Stimulated activated CD8-positive, alpha-beta memory T cell treated with anti-CD3 and anti-CD28 coated beads, Interleukin-7, amount 100 ng/mL, for 1 hour (primary cell): ENCODE measurements at regions not wholly inside any gene's neighbourhood (a gene's known extent, or its start where the extent isn't known, plus 50 kb on each side); places are given as distances from the start of the nearest gene placed in this dataset.

ENCODE experiments used
- DNase-seq, 2 donors: peaks; one replicate each; pipeline ENCODE4 v3.0.0-alpha.2; 2020; ENCODE audit warnings: low read depth in 2 of 2

DNA sequence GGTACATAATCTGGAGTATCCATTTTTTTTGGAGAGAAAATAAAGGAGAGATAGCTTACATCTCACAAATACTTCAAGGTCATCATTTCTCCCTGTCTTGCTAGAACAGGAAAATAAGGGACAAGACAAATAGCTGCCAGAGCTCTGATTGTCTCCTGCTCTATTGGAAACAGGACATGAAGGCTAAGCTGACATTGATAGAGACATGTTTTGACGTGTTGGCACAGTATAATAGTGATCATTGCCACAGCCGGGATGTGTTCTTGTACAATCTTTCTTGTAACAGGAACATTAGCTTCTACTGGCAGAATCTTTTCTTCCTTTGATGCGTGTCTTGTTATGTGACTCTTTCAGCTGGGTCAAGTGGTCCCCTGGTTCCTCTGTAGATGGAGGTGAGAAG, 279.3 kb upstream of the MTPN start:
- DNase-seq = no peak

GRCh38 chr7:136254148-136254547, 277.0 kb upstream of the MTPN start:
- no peak for DNase-seq

DNA sequence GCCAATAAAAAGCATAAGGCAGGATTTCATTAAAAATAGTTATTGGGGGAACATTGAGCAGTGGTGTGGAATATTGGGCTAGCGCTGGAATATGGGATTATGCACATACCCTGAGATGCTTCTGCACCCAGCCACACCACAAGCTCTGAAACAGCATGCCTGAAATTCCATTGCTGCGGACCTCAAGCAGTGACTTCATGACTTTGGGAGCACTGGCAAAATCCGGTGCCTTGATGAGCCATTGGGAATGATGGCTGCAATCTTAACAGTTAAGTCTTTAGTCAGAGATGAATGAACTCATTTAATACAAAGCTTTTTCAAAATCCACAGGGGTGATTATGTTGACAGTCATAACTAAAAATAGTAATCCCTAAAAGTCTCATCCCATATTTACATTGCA, 274.7 kb upstream of the MTPN start:
- DNase-seq = no peak

DNA sequence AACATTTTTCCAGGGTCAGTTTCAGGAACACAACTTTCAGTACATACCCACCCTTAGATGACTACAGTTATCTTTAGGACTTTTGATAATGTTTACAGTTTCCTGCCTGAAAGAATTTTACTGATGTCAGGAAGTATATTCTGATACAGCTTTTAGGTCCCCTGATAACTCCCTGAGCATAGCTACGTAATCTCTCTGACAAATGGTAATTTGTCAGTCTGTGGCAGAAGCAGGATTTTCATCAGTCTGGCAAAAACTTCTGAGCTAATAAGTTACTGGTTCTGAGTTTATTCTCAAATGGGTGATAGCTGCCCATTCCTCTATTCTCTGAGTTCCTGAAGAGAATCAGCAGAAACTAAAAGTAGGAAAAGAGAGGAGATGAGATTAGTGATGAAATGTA, 270.1 kb upstream of the MTPN start:
- DNase-seq = no peak

DNA sequence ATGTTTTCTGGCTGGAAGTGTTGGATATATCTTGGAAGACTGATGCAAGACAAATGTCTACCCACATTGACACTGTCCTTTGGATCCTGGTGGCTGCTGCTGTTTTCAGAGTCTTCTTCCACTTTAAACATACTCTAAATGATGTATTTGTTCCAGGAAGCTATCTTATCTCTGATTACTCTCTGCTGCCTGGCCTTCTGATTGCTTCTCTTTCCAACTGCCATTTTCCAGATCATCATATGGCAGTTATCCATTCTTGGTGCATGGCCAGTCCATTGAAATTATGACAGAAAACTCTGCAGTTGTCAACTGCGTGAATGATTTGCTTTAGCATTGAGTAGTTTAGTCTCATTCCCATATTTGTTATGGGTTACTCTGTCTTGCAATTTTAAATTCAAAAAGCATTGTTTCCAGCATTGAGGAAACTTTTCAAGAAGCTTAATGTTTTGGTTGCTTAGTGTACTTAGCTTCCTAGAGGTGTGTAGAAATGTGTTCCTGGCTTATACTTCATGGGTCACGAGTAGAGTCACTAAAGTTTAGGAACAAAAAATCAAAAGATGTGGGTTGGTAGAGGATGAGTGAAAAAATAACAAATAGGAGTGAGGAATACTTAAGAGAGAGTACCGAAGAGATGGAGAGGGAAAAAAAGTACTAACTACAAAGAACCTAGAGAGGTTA, 268.3 kb upstream of the MTPN start:
- no peak for DNase-seq

DNA sequence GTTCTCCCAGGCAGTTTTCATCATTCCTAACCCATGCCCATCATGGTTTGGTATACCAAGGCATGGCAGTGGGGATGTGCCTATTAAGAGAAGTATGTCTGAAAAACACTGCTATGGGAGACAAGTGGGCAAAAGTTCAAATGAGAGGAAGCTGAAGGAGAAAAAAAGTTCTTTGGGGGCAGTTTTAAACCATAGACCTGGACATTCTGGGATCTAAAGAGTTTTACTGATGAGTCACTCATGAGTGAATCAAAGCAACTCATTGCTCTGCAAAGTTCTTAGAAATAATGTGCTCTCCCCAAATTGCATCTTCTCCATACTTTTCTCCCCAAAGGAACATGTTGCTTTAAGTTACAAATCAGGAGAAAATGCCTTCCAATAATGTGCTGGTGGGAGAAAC, 256.9 kb upstream of the MTPN start:
- DNase-seq = no peak

DNA sequence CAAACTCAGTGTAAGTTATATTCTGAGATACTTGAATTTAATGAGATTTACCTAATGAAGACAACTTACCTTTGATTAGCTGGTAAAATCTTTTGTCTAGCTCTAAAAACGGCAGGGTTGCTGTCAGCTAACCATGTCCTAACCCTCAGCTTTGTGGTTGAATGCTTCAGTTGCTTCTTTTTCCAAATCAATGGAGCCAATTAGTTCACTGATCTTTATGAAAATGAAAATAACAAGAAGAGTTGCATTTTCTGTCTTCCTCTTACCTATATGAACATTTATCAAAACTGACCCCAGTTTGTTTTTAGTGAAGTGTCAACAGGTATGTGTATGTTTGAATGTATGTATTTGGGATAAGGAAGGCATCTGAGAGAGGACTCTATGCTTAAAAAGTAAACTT, 253.1 kb upstream of the MTPN start:
- DNase-seq = no peak

- no peak for DNase-seq
Observed at GRCh38 chr7:136229790-136230189, 252.6 kb upstream of the MTPN start.

GRCh38 chr7:136228171-136228570, 251.0 kb upstream of the MTPN start:
- no peak for DNase-seq

DNA sequence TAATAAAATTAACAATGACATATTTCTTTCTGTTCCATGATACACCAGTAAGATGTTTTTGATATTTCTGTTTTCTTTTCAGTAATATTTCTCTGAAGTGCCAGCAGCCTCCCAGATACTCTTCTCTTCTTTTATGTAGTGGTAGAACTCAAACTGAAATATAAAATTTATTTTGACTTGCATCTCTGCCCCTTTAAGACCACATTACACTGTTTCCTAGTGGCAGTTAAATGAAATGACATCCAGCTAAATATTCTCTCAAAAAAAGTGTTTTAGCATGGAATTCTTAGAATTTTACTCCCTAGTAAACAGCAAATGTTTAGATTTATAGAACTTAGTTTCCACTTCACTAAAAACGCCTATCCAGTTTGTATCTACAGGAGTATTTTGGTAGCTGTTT, 237.2 kb upstream of the MTPN start:
- no peak for DNase-seq

- DNase-seq = no peak
Observed at GRCh38 chr7:136213012-136213411, 235.9 kb upstream of the MTPN start.

GRCh38 chr7:136210664-136211063, 233.5 kb upstream of the MTPN start:
- DNase-seq = no peak

DNA sequence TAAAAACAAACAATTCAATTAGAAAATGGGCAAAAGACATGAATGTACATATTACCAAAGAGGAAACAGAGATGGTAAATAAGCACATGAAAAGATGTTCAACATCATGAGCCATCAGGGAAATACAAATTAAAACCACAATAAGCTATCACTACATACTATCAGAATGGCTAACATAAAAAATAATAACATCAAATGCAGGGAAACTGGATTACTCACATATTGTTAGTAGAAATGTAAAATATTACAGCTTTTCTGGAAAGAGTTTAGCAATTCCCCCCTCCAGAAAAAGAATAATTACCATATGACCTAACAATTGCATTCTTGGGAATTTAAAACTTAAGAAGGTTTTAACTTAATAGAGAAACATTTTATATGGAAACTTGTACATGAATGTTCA, 232.9 kb upstream of the MTPN start:
- no peak for DNase-seq

DNA sequence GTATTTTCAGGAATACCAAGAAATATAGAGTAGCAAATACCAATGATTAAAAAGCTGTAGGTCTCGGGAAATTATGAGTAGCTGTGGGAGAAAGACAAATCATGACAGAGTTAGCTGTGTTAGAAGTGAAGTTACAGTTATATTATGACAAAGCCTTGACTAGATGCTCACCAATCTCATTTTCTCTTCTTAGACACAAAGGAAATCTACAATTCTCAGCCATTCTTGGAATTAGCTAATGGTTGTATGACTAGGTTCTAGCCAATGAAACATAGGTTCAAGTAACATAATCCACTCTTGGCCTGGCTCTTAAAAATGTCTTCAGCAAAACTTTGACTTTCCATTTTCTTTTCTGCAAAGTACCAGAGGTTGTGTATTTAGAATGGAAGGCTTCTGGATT, 228.8 kb upstream of the MTPN start:
- DNase-seq = no peak

- no peak for DNase-seq
Observed at GRCh38 chr7:136198168-136198567, 221.0 kb upstream of the MTPN start.

- no peak for DNase-seq
Observed at GRCh38 chr7:136194878-136195277, 217.7 kb upstream of the MTPN start.

DNA sequence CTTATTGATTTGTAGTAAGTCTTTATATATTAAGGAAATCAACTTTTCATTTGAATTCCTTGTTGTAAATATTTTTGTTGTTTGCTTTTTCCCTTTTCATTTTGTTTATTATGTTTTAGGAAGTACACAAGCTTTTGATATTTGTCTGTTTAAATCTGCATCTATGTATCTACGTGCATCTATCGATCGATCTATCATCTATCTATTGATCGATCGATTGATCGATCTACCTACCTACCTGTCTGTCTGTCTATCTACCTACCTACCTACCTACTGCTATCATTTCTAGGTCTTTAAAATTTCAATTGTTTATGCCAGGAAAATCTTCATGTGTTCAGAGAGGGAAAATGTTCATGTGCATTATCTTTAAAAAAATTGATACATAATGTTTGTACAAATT, 216.8 kb upstream of the MTPN start:
- DNase-seq = no peak

DNA sequence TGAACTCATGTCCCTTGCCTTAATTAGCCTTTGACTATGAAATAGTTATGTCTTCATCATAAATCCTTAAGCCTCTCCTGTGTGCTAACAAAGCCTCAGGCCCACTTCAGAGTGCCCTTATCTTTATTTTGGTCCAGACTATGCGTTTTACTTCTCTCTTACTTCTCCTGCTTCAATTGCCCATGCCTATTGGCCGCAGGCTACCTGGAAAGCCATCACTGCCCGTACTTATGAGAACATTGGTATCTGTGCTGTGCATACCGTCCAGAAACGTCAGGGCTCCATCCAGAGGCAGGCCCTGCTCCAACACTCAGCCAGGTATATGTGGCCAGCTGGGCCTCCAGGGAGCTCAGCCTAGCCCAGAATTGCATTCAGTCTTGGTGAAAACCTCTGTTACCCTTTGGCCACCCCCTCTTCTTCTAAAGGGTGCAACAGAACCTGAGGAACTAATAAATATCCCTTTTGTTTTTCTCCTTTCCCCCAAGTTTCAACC, 212.4 kb upstream of the MTPN start:
- no peak for DNase-seq

DNA sequence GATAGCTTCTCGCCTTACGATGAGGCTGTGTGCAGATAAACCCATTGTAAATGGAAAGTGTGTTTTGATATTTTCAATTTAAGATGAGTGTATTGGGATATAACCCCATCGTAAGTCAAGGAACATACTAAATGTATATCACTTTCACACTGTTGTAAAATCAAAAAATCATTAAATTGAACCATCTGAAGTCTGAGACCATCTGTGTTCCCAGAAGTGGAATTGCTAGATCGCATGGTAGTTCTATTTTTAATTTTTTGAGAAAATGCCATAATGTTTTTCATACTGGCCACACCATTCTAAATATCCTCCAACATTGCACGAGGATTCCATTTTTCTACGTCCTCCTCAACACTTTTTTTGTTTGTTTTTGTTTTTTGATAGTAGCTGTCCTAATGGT, 209.1 kb upstream of the MTPN start:
- no peak for DNase-seq

DNA sequence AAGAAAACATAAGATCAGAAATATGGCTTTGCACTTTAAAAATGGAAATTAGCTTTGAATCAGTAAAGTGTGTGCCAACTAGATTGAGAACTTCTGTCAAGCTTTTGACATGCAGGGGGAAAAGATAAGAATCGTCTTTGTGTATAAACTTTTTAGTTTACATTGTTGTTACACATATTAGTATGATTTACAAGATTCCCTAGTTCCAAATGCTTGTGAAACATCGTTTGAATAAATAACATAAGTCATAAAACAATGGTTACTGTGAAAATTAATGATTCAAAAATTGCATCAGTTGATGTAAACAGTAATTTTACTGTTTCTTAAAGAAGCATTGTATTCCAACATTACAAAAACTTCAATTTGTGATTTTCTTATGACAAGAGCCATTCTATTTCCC, 207.6 kb upstream of the MTPN start:
- no peak for DNase-seq

DNA sequence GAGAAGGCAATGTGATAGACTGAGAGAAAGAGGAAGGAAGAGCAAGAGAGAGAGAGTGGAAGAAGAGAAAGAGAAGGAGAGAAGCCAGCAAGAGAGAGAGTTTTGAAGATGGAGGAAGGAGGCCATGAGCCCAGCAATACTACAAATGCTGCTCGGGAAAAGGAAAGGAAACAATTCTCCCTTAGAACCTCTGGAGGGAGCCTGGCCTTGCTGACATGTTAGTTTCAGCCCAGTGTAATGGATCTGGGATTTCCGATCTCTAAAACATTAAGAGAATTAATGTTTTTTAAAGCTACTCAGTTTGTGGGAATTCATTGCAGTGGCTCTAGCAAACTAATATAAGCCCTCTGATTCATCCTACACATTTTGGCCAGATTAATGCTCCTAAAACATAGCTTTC, 206.8 kb upstream of the MTPN start:
- DNase-seq = no peak

GRCh38 chr7:136180984-136181383, 203.8 kb upstream of the MTPN start:
- DNase-seq = no peak

GRCh38 chr7:136179851-136180721, 202.9 kb upstream of the MTPN start:
- DNase-seq = no peak
